ENCODE measurements at regions not wholly inside any gene's neighbourhood (a gene's known extent, or its start where the extent isn't known, plus 50 kb on each side); places are given as distances from the start of the nearest gene placed in this dataset.
"Not testable (repeated sequence)": the region's sequence is repeated elsewhere in the genome, so short reads cannot be mapped to it uniquely, and the experiment has no call there.

DNA sequence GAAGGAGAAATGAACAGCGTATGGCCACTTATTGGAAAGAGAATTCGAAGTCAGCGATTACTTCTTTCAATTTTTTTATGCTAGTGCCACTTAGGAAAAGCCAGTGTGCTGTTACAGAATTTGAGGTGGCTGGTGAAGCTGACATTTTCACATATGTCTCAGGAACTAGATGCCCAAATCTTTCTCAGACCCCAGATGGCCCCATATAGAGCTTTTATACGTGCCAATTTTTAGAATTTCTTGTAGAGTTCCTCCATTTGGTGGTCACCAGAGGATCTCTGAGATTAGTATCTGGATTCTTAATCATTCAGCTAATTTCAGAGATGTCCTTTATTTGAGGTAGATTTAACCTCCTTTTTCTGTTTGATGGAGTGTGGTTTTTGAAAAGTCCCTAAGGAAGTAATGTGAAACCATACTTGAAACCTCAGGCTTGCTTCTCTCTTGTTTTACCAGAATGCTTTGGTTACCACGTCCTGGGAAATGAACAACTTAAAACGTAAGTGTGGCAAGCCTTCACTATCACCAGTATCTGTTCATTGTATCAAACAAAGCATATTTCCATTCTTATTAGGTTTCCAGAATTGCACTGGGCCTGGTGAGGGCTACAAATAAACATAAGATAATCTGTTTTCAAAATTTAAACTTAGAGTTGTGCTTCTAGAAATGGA is 102.2 kb upstream of the IKBKE start:
- H3K4me2 ChIP-seq (ENCODE audit: insufficient read depth in 1 of 2, low read depth in 2 of 2, low read length in 2 of 2); H3K23ac ChIP-seq (ENCODE audit: insufficient read length); DNase-seq (ENCODE audit: low read depth in 1 of 2, low spot score in 2 of 2); H3K56ac ChIP-seq (replicated peaks; ENCODE audit: insufficient read length, low read depth, low read length); H4K5ac ChIP-seq (ENCODE audit: insufficient read length, low read depth, low read length); H3K4ac ChIP-seq (replicated peaks; ENCODE audit: insufficient read length, low read depth, low read length); H3K27me3 ChIP-seq (replicated peaks in 1 of 4; ENCODE audit: control insufficient read depth in 3 of 4, extremely low read depth in 1 of 4, insufficient read depth in 3 of 4, low read length in 3 of 4); H2BK15ac ChIP-seq (ENCODE audit: low read length); H3K36me3 ChIP-seq (ENCODE audit: control insufficient read depth in 2 of 4, insufficient read depth in 4 of 4, low read length in 3 of 4); FAIRE-seq; H3K79me1 ChIP-seq (ENCODE audit: low read depth, low read length); H3K18ac ChIP-seq (ENCODE audit: extremely low read depth, low read length); H2AK5ac ChIP-seq (ENCODE audit: low read depth, low read length); H2BK20ac ChIP-seq (ENCODE audit: low read length); H3K4me1 ChIP-seq (replicated peaks in 1 of 4; ENCODE audit: control insufficient read depth in 3 of 4, insufficient read depth in 4 of 4, low read length in 3 of 4); H2BK12ac ChIP-seq (ENCODE audit: low read depth, low read length); H4K20me1 ChIP-seq (replicated peaks in 1 of 2; ENCODE audit: control insufficient read depth in 1 of 2, insufficient read depth in 2 of 2, low read length in 2 of 2); H3K27ac ChIP-seq (ENCODE audit: low read depth, low read length); H2BK5ac ChIP-seq (ENCODE audit: low read depth, low read length); H4K8ac ChIP-seq (ENCODE audit: extremely low read depth, insufficient read depth, low read length); H3K23me2 ChIP-seq (ENCODE audit: low read depth, low read length); H3K9me3 ChIP-seq (ENCODE audit: insufficient read depth in 2 of 2, low read depth in 1 of 2, low read length in 1 of 2); H4K91ac ChIP-seq (replicated peaks; ENCODE audit: insufficient read length, low read length); H2AFZ ChIP-seq (ENCODE audit: low read length); POLR2A ChIA-PET (ENCODE audit: partially characterized antibody); H3K4me3 ChIP-seq (ENCODE audit: extremely low read depth in 1 of 4, insufficient read depth in 2 of 4, low read depth in 3 of 4, low read length in 4 of 4); H2BK120ac ChIP-seq (replicated peaks; ENCODE audit: low read depth, low read length); H3K9ac ChIP-seq (replicated peaks in 1 of 4; ENCODE audit: extremely low read depth in 1 of 4, low read depth in 3 of 4, low read length in 3 of 4); H3K79me2 ChIP-seq (ENCODE audit: control insufficient read depth in 1 of 2, insufficient read depth in 2 of 2, low read length in 2 of 2); CTCF ChIA-PET (ENCODE audit: partially characterized antibody); H3K14ac ChIP-seq (ENCODE audit: insufficient read length): not testable (repeated sequence)
- 100% methylated on average over 2 of the region's 6 CpGs; no CpG with 5 or more reads in 1 of the 2 experiments for WGBS, 2 experiments (ENCODE audit: extremely low coverage in 1 of 2, insufficient coverage in 1 of 2, insufficient read length in 1 of 2, insufficient replicate concordance in 2 of 2, low coverage in 1 of 2, low lambda C conversion rate in 2 of 2, missing lambda C conversion rate in 1 of 2)

DNA sequence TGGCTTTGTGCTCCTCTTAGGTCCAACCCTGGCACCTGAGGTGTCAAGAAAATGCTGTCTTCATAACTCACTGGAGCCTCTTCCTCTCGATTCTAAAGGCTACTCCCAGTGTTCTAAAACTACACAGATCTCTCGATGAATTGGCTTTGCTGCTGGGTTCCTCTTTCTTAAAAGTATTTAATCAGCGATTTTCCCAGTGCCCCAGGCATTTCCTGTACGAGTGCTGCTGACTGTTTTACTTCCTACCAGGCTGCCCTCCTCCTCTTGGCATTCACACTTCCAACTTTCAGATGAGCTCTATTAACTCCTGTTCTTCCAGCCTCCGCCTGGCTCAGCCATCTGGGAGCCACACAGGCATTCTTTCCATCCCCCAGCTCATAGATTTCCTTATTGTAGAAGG is 95.6 kb upstream of the IKBKE start:
- H3K4me3 ChIP-seq (ENCODE audit: extremely low read depth in 1 of 4, insufficient read depth in 2 of 4, low read depth in 3 of 4, low read length in 4 of 4); H2AK5ac ChIP-seq (ENCODE audit: low read depth, low read length); H2AFZ ChIP-seq (ENCODE audit: low read length); H2BK5ac ChIP-seq (ENCODE audit: low read depth, low read length); H3K4ac ChIP-seq (replicated peaks; ENCODE audit: insufficient read length, low read depth, low read length); H4K8ac ChIP-seq (ENCODE audit: extremely low read depth, insufficient read depth, low read length); H2BK120ac ChIP-seq (replicated peaks; ENCODE audit: low read depth, low read length); H4K5ac ChIP-seq (ENCODE audit: insufficient read length, low read depth, low read length); H4K20me1 ChIP-seq (replicated peaks in 1 of 2; ENCODE audit: control insufficient read depth in 1 of 2, insufficient read depth in 2 of 2, low read length in 2 of 2); H3K27ac ChIP-seq (ENCODE audit: low read depth, low read length); H3K23me2 ChIP-seq (ENCODE audit: low read depth, low read length); H3K27me3 ChIP-seq (replicated peaks in 1 of 4; ENCODE audit: control insufficient read depth in 3 of 4, extremely low read depth in 1 of 4, insufficient read depth in 3 of 4, low read length in 3 of 4); CTCF ChIA-PET (ENCODE audit: partially characterized antibody); H2BK20ac ChIP-seq (ENCODE audit: low read length); H2BK15ac ChIP-seq (ENCODE audit: low read length); H3K4me1 ChIP-seq (replicated peaks in 1 of 4; ENCODE audit: control insufficient read depth in 3 of 4, insufficient read depth in 4 of 4, low read length in 3 of 4); DNase-seq (ENCODE audit: low read depth in 1 of 2, low spot score in 2 of 2); H3K79me2 ChIP-seq (ENCODE audit: control insufficient read depth in 1 of 2, insufficient read depth in 2 of 2, low read length in 2 of 2); H3K56ac ChIP-seq (replicated peaks; ENCODE audit: insufficient read length, low read depth, low read length); H3K14ac ChIP-seq (ENCODE audit: insufficient read length); H3K79me1 ChIP-seq (ENCODE audit: low read depth, low read length); H4K91ac ChIP-seq (replicated peaks; ENCODE audit: insufficient read length, low read length); H3K4me2 ChIP-seq (ENCODE audit: insufficient read depth in 1 of 2, low read depth in 2 of 2, low read length in 2 of 2); H2BK12ac ChIP-seq (ENCODE audit: low read depth, low read length); FAIRE-seq; H3K23ac ChIP-seq (ENCODE audit: insufficient read length); H3K9ac ChIP-seq (replicated peaks in 1 of 4; ENCODE audit: extremely low read depth in 1 of 4, low read depth in 3 of 4, low read length in 3 of 4); POLR2A ChIA-PET (ENCODE audit: partially characterized antibody); H3K9me3 ChIP-seq (ENCODE audit: insufficient read depth in 2 of 2, low read depth in 1 of 2, low read length in 1 of 2); H3K18ac ChIP-seq (ENCODE audit: extremely low read depth, low read length); H3K36me3 ChIP-seq (ENCODE audit: control insufficient read depth in 2 of 4, insufficient read depth in 4 of 4, low read length in 3 of 4): not testable (repeated sequence)
- WGBS, 2 experiments (ENCODE audit: extremely low coverage in 1 of 2, insufficient coverage in 1 of 2, insufficient read length in 1 of 2, insufficient replicate concordance in 2 of 2, low coverage in 1 of 2, low lambda C conversion rate in 2 of 2, missing lambda C conversion rate in 1 of 2), result no CpG with 5 or more reads among the region's 5 CpGs

Data from H1 (cell line).